HepG2 (cell line): ENCODE measurements at regions not wholly inside any gene's neighbourhood (a gene's known extent, or its start where the extent isn't known, plus 50 kb on each side); places are given as distances from the start of the nearest gene placed in this dataset.

Experiments
- ATAC-seq: fragments of 200-7000 bp; cut with Tn5 transposase; 3 replicates; pipeline ENCODE4 v1.9.1; 2020; ENCODE audit warnings: mild to moderate bottlenecking, moderate library complexity
- BruUV-seq: library from RNA; stranded (reverse); fragments of 400-500 nt; replicated peaks from 2 replicates; lab custom pipeline; 2021; lab: Mats Ljungman, UMichigan
- CTCF ChIA-PET: fragments of 300-600 bp; formaldehyde crosslinking; extraction: SDS; loops from one replicate; lab custom pipeline; 2021; ENCODE audit warnings: low total read pairs, inconsistent platforms, low intra/inter-chr PET ratio; lab: Yijun Ruan, JAX
- POLR2A ChIA-PET: fragments of 350-600 bp; sonication (Branson Sonifier 250); formaldehyde crosslinking; loops from one replicate; lab custom pipeline; 2020; ENCODE audit warnings: antibody characterized with exemption, inconsistent platforms; lab: Yijun Ruan, JAX
- DNase-seq: peaks from one replicate; pipeline ENCODE4 v3.0.0-alpha.2; 2015; ENCODE audit warnings: low spot score
- FAIRE-seq: peaks from 3 replicates; lab custom pipeline; 2011; peaks lifted over from hg19 to GRCh38; lab: Jason Lieb, UNC
- H2AFZ ChIP-seq: one replicate; pipeline ENCODE4 v1.6.1; 2011; ENCODE audit warnings: low read length, inconsistent platforms
- H3K27ac ChIP-seq: fragments of 300-600 bp; 3 replicates; pipeline ENCODE4 v1.8.0; 2011; ENCODE audit warnings: mixed run types, mild to moderate bottlenecking, mixed read lengths, low read length, inconsistent platforms; ENCODE audit not compliant: insufficient read depth; ENCODE audit errors: extremely low read length
- H3K27me3 ChIP-seq, 2 experiments: fragments of 200-600 bp in 1 of 2; 2 replicates in 1 of 2; 3 replicates in 1 of 2; pipeline versions ENCODE4 v1.6.0 to v1.8.0; 2011; ENCODE audit warnings: low read length in 2 of 2, mild to moderate bottlenecking in 2 of 2, moderate library complexity in 2 of 2, inconsistent platforms in 1 of 2; ENCODE audit not compliant: insufficient read depth in 2 of 2, control insufficient read depth in 1 of 2
- H3K36me3 ChIP-seq, 2 experiments: fragments of 200-600 bp in 1 of 2; replicated peaks in 1 of 2; 2 replicates in 1 of 2; 3 replicates in 1 of 2; pipeline versions ENCODE4 v1.5.1 to v1.8.0; 2011; ENCODE audit warnings: low read length in 2 of 2, inconsistent platforms in 1 of 2; ENCODE audit not compliant: insufficient read depth in 2 of 2, control insufficient read depth in 1 of 2
- H3K4me1 ChIP-seq: 2 replicates; pipeline ENCODE4 v1.5.1; 2012; ENCODE audit warnings: low read length, inconsistent platforms; ENCODE audit not compliant: insufficient read depth
- H3K4me2 ChIP-seq: 2 replicates; pipeline ENCODE4 v1.6.0; 2011; ENCODE audit warnings: low read depth, low read length, inconsistent platforms
- H3K4me3 ChIP-seq, 3 experiments: fragments of 200-600 bp in 1 of 3; sonication (generic), shearing (Covaris generic) in 1 of 3; replicated peaks in 1 of 3; 2 replicates each; pipeline ENCODE4 v1.5.1; 2011 to 2016; ENCODE audit warnings: low read length in 3 of 3, inconsistent platforms in 2 of 3, low read depth in 2 of 3, mild to moderate bottlenecking in 2 of 3, control low read depth in 1 of 3, mixed read lengths in 1 of 3; ENCODE audit not compliant: insufficient read depth in 1 of 3
- H3K79me2 ChIP-seq: one replicate; pipeline ENCODE4 v1.6.1; 2011; ENCODE audit warnings: low read length, inconsistent platforms; ENCODE audit not compliant: insufficient read depth
- H3K9ac ChIP-seq: 2 replicates; pipeline ENCODE4 v1.6.0; 2011; ENCODE audit warnings: mild to moderate bottlenecking, low read depth, low read length, inconsistent platforms; ENCODE audit not compliant: insufficient read depth
- H3K9me3 ChIP-seq: 2 replicates; pipeline ENCODE4 v1.5.1; 2012; ENCODE audit warnings: mild to moderate bottlenecking, low read length
- H4K20me1 ChIP-seq: 2 replicates; pipeline ENCODE4 v1.6.0; 2011; ENCODE audit warnings: inconsistent platforms, mild to moderate bottlenecking, low read length, moderate library complexity; ENCODE audit not compliant: insufficient read depth
- GPN1 ChIP-seq: sonication (generic); formaldehyde crosslinking; IDR thresholded peaks from 2 replicates; pipeline ENCODE4 v1.5.1; 2020; ENCODE audit warnings: missing genetic modification reagents, borderline replicate concordance
- NCOR1 ChIP-seq: fragments of 200-600 bp; sonication (generic); IDR thresholded peaks from 2 replicates; pipeline ENCODE4 v1.7.0; 2017; ENCODE audit warnings: antibody characterized with exemption, low read length, borderline replicate concordance
- NFYB ChIP-seq: sonication (generic); formaldehyde crosslinking; IDR thresholded peaks from 2 replicates; pipeline ENCODE4 v1.4.0; 2020; ENCODE audit warnings: missing genetic modification reagents
- POLR2A ChIP-seq, 2 experiments: IDR thresholded peaks; 2 replicates each; pipeline ENCODE4 v1.6.1; 2011; ENCODE audit warnings: low read depth in 2 of 2, low read length in 2 of 2, mild to moderate bottlenecking in 1 of 2, moderate library complexity in 1 of 2; ENCODE audit not compliant: insufficient read depth in 1 of 2
- RFX1 ChIP-seq: fragments of 450-650 bp; IDR thresholded peaks from 2 replicates; pipeline ENCODE4 v1.6.1; 2017
- SP140L ChIP-seq: sonication (generic); formaldehyde crosslinking; IDR thresholded peaks from 2 replicates; pipeline ENCODE4 v1.4.0; 2020; ENCODE audit warnings: missing genetic modification reagents, borderline replicate concordance
- ZNF317 ChIP-seq: sonication (generic); formaldehyde crosslinking; IDR thresholded peaks from 2 replicates; pipeline ENCODE4 v1.5.0; 2020; ENCODE audit warnings: mild to moderate bottlenecking, missing genetic modification reagents
- ZNF629 ChIP-seq: sonication (generic); formaldehyde crosslinking; conservative IDR thresholded peaks from 2 replicates; pipeline ENCODE4 v1.5.0; 2020; ENCODE audit warnings: missing genetic modification reagents
- WGBS: methylation state at CpG from one replicate; pipeline ENCODE4 v1.1.6; 2017; ENCODE audit warnings: low lambda C conversion rate; 5-methylcytosine and 5-hydroxymethylcytosine counted together
- in situ Hi-C: cut with HindIII; loops from 2 replicates; pipeline ENCODE4 v1.10.0; 2017; ENCODE audit warnings: low pct_unique_long_range_greater_than_20kb; ENCODE audit not compliant: extremely low pct_ligation_motif_present
- intact Hi-C: fragments of 100-400 bp; cut with micrococcal nuclease; formaldehyde crosslinking; loops from one replicate; pipeline ENCODE4 v1.10.0; 2022; ENCODE audit not compliant: unreplicated experiment
- TF ChIP-seq, protein P1 (sequence below): sonication (generic); formaldehyde crosslinking; IDR thresholded peaks from 2 replicates; pipeline ENCODE4 v1.5.0; 2020; ENCODE audit warnings: missing genetic modification reagents

DNA sequence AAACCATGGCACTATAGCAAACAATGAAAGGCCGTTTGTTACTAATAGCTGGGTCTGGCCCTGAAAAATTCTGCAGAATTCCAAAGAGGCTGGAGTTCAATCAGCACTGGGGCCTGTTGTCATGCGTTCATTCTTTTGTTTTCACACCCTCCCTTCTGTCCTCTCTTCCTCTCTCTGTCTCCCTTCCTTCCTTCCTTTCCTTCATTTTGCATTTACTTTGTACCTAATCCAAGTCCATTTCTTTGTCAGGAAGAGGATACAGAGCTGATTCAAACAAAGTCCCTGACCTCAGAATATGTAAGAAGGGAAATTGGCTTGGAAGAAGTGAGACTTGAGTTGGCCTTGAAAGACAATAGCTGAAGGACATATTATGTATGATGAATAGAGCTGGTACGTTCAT, 119.6 kb upstream of the LDB2 start:
- 0% methylated on average over 3 of the region's 3 CpGs for WGBS
- no peaks in the 10 kb centered on the region for H3K79me2 ChIP-seq
- in situ Hi-C loops (no loop called here), intact Hi-C loops (no loop called here)
- no peaks in the 10 kb centered on the region for H3K4me1 ChIP-seq
- ChIA-PET POLR2A (no interaction called here), CTCF (no interaction called here)
- no peak overlapping the region for H2AFZ ChIP-seq
- no peak overlapping the region for H3K4me2 ChIP-seq
- H3K9me3 ChIP-seq = no peaks in the 10 kb centered on the region
- no peaks in the 10 kb centered on the region for H3K27me3 ChIP-seq
- no peak for TF ChIP-seq ZNF317 (CRISPR knock-in tag)
- no peak for TF ChIP-seq NCOR1
- no peak for TF ChIP-seq POLR2A (IDR thresholded peaks at IDR 0.05; ENCODE audit: insufficient read depth in 1 of 2, low read depth in 2 of 2, low read length in 2 of 2)
- no peak for TF ChIP-seq GPN1
- TF ChIP-seq NFYB (CRISPR knock-in tag) = no peak
- TF ChIP-seq SP140L (CRISPR knock-in tag) = no peak
- no peak for TF ChIP-seq RFX1
- TF ChIP-seq, all 625 proteins: peak for 0
- DNase-seq (no peak), ATAC-seq (no peak), FAIRE-seq (no peak)
- Histone ChIP-seq H3K9ac (no peak overlapping the region), H3K27ac (no peak overlapping the region), H4K20me1 (no peaks in the 10 kb centered on the region), H3K4me3 (no peak overlapping the region), H3K36me3 (no peaks in the 10 kb centered on the region)
- no TSS peak for BruUV-seq

DNA sequence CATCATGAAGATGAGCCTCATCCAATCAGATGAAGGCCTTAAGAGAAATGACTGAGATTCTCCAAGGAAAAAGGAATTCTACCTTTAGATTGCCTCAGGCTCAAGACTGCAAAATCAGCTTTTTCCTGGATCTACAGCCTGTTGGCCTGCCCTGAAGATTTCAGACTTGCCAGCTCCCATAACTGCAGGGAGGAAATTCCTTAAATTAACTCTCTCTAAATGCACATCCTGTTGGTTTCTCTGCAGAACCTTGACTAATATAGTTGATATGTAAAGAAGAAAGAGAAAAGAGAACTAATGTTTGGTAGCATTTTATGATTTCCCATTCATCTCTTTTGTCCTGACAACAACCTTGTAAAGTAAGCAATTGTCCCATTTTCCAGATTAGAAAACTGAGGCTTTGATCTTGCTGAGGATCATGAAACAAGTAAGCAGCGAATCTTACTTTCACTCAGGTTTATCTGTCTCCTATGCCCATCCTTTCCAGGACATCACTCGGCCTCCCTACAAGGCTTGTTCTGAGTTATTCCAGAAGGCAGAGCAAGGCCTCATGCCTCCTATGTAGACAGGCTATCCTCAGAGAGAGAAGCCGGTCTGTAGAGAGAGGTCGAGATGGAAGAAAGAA, 115.0 kb upstream of the LDB2 start:
- FAIRE-seq = no peak
- ChIA-PET CTCF (no interaction called here), POLR2A (no interaction called here)
- H3K9me3 ChIP-seq = no peaks in the 10 kb centered on the region
- peaks cover 0 to 8% of the 10 kb centered on the region in 2 experiments; a peak in 1 of 5 replicates for H3K27me3 ChIP-seq
- ATAC-seq = no peak
- BruUV-seq = no TSS peak
- in situ Hi-C loops (no loop called here), intact Hi-C loops (no loop called here)
- H3K79me2 ChIP-seq = no peaks in the 10 kb centered on the region
- H3K36me3 ChIP-seq = no peaks in the 10 kb centered on the region
- no peak overlapping the region for H3K27ac ChIP-seq
- DNase-seq = no peak
- H3K4me2 ChIP-seq = no peak overlapping the region
- WGBS = 16% methylated on average over 4 of the region's 4 CpGs
- H3K4me3 ChIP-seq = no peak overlapping the region
- H4K20me1 ChIP-seq = no peaks in the 10 kb centered on the region
- peak; percentile 60 for TF ChIP-seq ZNF629 (CRISPR knock-in tag)
- TF ChIP-seq, protein P1, sequence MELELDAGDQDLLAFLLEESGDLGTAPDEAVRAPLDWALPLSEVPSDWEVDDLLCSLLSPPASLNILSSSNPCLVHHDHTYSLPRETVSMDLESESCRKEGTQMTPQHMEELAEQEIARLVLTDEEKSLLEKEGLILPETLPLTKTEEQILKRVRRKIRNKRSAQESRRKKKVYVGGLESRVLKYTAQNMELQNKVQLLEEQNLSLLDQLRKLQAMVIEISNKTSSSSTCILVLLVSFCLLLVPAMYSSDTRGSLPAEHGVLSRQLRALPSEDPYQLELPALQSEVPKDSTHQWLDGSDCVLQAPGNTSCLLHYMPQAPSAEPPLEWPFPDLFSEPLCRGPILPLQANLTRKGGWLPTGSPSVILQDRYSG = no peak
- no peak overlapping the region for H3K9ac ChIP-seq
- no peak overlapping the region for H2AFZ ChIP-seq
- no peaks in the 10 kb centered on the region for H3K4me1 ChIP-seq
